ENCODE measurements at regions not wholly inside any gene's neighbourhood (a gene's known extent, or its start where the extent isn't known, plus 50 kb on each side); places are given as distances from the start of the nearest gene placed in this dataset.

- DNase-seq (ENCODE audit: low read depth, low spot score) = no peak
- Histone ChIP-seq H2AFZ (ENCODE audit: low read depth, low read length) (no peak overlapping the region), H3K4me3 (replicated peaks in 1 of 3; ENCODE audit: insufficient read depth in 1 of 3, low read depth in 1 of 3, low read length in 3 of 3) (no peak overlapping the region), H3K79me2 (ENCODE audit: control insufficient read depth, insufficient read depth, low read length) (no peaks in the 10 kb centered on the region), H3K27ac (ENCODE audit: insufficient read depth, low read depth, low read length) (no peak overlapping the region), H3K27me3 (ENCODE audit: control insufficient read depth in 2 of 2, insufficient read depth in 2 of 2, low read length in 2 of 2) (no peaks in the 10 kb centered on the region), H3K4me1 (ENCODE audit: control insufficient read depth, extremely low read depth, insufficient read depth, low read length) (no peaks in the 10 kb centered on the region), H4K20me1 (replicated peaks; ENCODE audit: control insufficient read depth, extremely low read depth, insufficient read depth, low read length) (no peaks in the 10 kb centered on the region), H3K4me2 (ENCODE audit: insufficient read depth, low read length) (no peak overlapping the region), H3K36me3 (ENCODE audit: control insufficient read depth in 2 of 2, extremely low read depth in 1 of 2, insufficient read depth in 2 of 2, low read length in 2 of 2) (no peaks in the 10 kb centered on the region), H3K9me3 (replicated peaks; ENCODE audit: control insufficient read depth, insufficient read depth, low read length) (no peaks in the 10 kb centered on the region), H3K9ac (replicated peaks; ENCODE audit: extremely low read depth, insufficient read depth, low read length) (no peak overlapping the region), H3K9me1 (replicated peaks; ENCODE audit: control insufficient read depth, extremely low read depth, insufficient read depth, low read length) (no peaks in the 10 kb centered on the region)
- TF ChIP-seq GATA2 (IDR thresholded peaks at IDR 0.05; ENCODE audit: insufficient read depth, insufficient read length, low read depth, low read length) (no peak), EZH2 (IDR thresholded peaks at IDR 0.05; ENCODE audit: borderline replicate concordance, low read depth, low read length, severe bottlenecking) (no peak), FOS (IDR thresholded peaks at IDR 0.05; ENCODE audit: borderline replicate concordance, insufficient read depth, low read length) (no peak), JUN (IDR thresholded peaks at IDR 0.05; ENCODE audit: borderline replicate concordance, insufficient read depth, insufficient read length, low read depth) (no peak), POLR2AphosphoS5 (IDR thresholded peaks at IDR 0.05; ENCODE audit: insufficient read depth, low read depth, low read length) (no peak), POLR2A (IDR thresholded peaks at IDR 0.05; ENCODE audit: low read depth, low read length) (no peak), MYC (IDR thresholded peaks at IDR 0.05; ENCODE audit: low read depth, low read length) (no peak), CTCF (IDR thresholded peaks at IDR 0.05; ENCODE audit: extremely low read depth in 1 of 2, insufficient read depth in 1 of 2, low read depth in 1 of 2, low read length in 2 of 2) (no peak)
- TF ChIP-seq, protein P1, sequence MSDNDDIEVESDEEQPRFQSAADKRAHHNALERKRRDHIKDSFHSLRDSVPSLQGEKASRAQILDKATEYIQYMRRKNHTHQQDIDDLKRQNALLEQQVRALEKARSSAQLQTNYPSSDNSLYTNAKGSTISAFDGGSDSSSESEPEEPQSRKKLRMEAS (IDR thresholded peaks at IDR 0.05; ENCODE audit: insufficient read depth, insufficient read length) = no peak
- dilution Hi-C loops (cut with MboI; ENCODE audit: extremely low pct_ligation_motif_present, low sequenced_read_pairs) = no loop called here
- ChIA-PET CTCF (no interaction called here), POLR2A (no interaction called here)
- no peak for FAIRE-seq
- no TSS peak for BruUV-seq (replicated peaks)
- intact Hi-C loops (cut with micrococcal nuclease) = no loop called here
Observed at GRCh38 chr13:34312578-34312977, 494.6 kb downstream of the RFC3 start.
